MCF 10A (cell line): ENCODE measurements at regions not wholly inside any gene's neighbourhood (a gene's known extent, or its start where the extent isn't known, plus 50 kb on each side); places are given as distances from the start of the nearest gene placed in this dataset.

Source experiments
- BruUV-seq: library from RNA; stranded (reverse); fragments of 400-500 nt; replicated peaks from 2 replicates; lab custom pipeline; 2021; lab: Mats Ljungman, UMichigan
- CTCF ChIA-PET: fragments of 300-600 bp; sonication (Branson Sonifier 250); formaldehyde crosslinking; extraction: SDS; loops from one replicate; lab custom pipeline; 2021; ENCODE audit warnings: antibody characterized with exemption, inconsistent platforms; lab: Yijun Ruan, JAX
- POLR2A ChIA-PET: fragments of 300-600, 350-650 bp; sonication (Branson Sonifier 250); formaldehyde crosslinking; extraction: SDS; loops from one replicate; lab custom pipeline; 2020; ENCODE audit warnings: antibody characterized with exemption, inconsistent platforms; lab: Yijun Ruan, JAX
- DNase-seq: peaks from one replicate; pipeline ENCODE4 v3.0.0-alpha.2; 2018; ENCODE audit not compliant: unreplicated experiment
- H3K27ac Mint-ChIP-seq: one replicate; pipeline ENCODE4 v1.8.0; 2022; ENCODE audit warnings: mild to moderate bottlenecking, low read depth, mixed read lengths; ENCODE audit not compliant: unreplicated experiment
- H3K27me3 Mint-ChIP-seq: one replicate; pipeline ENCODE4 v1.8.0; 2022; ENCODE audit warnings: mixed read lengths; ENCODE audit not compliant: insufficient read depth, unreplicated experiment
- H3K36me3 Mint-ChIP-seq: one replicate; pipeline ENCODE4 v1.8.0; 2022; ENCODE audit warnings: mild to moderate bottlenecking, moderate library complexity, mixed read lengths; ENCODE audit not compliant: insufficient read depth, unreplicated experiment
- H3K4me1 Mint-ChIP-seq: one replicate; pipeline ENCODE4 v1.8.0; 2022; ENCODE audit warnings: mixed read lengths; ENCODE audit not compliant: insufficient read depth, unreplicated experiment
- H3K4me3 Mint-ChIP-seq: one replicate; pipeline ENCODE4 v1.8.0; 2022; ENCODE audit warnings: mild to moderate bottlenecking, moderate library complexity, mixed read lengths; ENCODE audit not compliant: unreplicated experiment
- H3K9me3 Mint-ChIP-seq: one replicate; pipeline ENCODE4 v1.8.0; 2022; ENCODE audit warnings: mixed read lengths; ENCODE audit not compliant: unreplicated experiment
- intact Hi-C: fragments of 100-400 bp; cut with micrococcal nuclease; formaldehyde crosslinking; loops from 2 replicates; pipeline ENCODE4 v1.14.1; 2022
- TF ChIP-seq, protein P1 (sequence below): fragments of 200-600 bp; IDR thresholded peaks from one replicate; pipeline ENCODE4 v1.8.0; 2022; ENCODE audit warnings: antibody characterized with exemption, mild to moderate bottlenecking; ENCODE audit not compliant: unreplicated experiment

DNA sequence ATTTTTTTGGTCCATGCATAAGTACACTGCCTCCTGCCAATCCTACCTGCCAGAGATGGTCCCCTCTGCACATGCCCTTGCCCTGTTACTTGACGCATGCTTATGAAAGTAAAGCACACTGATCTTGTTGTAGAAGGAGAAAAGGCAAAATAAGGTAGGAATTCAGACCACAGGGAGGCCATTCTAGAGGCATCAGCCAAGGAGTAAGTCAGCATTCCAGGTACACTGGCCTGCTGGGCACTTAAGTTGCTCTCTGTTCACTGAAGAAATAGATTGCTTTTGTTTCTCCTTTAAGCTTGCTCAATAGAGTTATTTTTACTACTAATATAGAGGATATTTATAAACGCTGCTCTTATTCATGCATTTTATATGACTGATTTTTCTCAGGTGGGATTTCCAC is 604.4 kb downstream of the TDRD15 start:
- TF ChIP-seq, protein P1, sequence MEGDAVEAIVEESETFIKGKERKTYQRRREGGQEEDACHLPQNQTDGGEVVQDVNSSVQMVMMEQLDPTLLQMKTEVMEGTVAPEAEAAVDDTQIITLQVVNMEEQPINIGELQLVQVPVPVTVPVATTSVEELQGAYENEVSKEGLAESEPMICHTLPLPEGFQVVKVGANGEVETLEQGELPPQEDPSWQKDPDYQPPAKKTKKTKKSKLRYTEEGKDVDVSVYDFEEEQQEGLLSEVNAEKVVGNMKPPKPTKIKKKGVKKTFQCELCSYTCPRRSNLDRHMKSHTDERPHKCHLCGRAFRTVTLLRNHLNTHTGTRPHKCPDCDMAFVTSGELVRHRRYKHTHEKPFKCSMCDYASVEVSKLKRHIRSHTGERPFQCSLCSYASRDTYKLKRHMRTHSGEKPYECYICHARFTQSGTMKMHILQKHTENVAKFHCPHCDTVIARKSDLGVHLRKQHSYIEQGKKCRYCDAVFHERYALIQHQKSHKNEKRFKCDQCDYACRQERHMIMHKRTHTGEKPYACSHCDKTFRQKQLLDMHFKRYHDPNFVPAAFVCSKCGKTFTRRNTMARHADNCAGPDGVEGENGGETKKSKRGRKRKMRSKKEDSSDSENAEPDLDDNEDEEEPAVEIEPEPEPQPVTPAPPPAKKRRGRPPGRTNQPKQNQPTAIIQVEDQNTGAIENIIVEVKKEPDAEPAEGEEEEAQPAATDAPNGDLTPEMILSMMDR, result no peak
- no peaks in the 10 kb centered on the region for H3K27me3 Mint-ChIP-seq
- H3K4me1 Mint-ChIP-seq, result no peaks in the 10 kb centered on the region

DNA sequence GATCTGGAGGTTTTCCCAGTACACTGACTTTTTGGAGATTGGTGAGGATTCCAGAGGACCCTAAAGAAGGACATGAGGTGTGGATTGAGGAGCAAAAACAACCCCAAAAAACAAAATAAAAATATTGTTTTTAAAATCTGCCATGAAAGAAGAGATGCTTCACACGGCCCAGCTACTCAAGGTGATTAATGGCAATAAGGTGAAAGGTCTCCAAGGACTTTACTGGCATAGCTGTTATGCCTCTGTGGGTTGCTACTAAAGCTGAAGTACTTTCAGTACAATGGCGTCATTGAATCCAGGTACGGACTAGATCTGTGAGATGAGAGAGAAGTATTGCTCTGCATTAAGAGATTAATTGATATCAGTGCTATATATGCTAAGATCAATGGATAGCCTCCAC is 606.4 kb downstream of the TDRD15 start:
- POLR2A ChIA-PET, result no interaction called here
- no peaks in the 10 kb centered on the region for H3K36me3 Mint-ChIP-seq
- TF ChIP-seq, protein P1, result no peak
- no peaks in the 10 kb centered on the region for H3K4me1 Mint-ChIP-seq
- H3K9me3 Mint-ChIP-seq, result no peaks in the 10 kb centered on the region
- no peak overlapping the region for H3K27ac Mint-ChIP-seq
- DNase-seq, result no peak
- H3K27me3 Mint-ChIP-seq, result no peaks in the 10 kb centered on the region
- H3K4me3 Mint-ChIP-seq, result no peak overlapping the region
- CTCF ChIA-PET, result no interaction called here
- intact Hi-C loops, result no loop called here
- BruUV-seq, result no TSS peak

More for the DNA sequence above, 604.4 kb downstream of the TDRD15 start:
- POLR2A ChIA-PET, result no interaction called here
- CTCF ChIA-PET, result interaction anchor here (0.5 kb wide), 1 partner anchor 289 kb away, joined by 4 read pairs; no protein-coding TSS in a partner anchor
- intact Hi-C loops, result no loop called here
- Mint-ChIP-seq H3K27ac (no peak overlapping the region), H3K36me3 (no peaks in the 10 kb centered on the region), H3K9me3 (no peaks in the 10 kb centered on the region), H3K4me3 (no peak overlapping the region)
- no TSS peak for BruUV-seq
- DNase-seq, result no peak

DNA sequence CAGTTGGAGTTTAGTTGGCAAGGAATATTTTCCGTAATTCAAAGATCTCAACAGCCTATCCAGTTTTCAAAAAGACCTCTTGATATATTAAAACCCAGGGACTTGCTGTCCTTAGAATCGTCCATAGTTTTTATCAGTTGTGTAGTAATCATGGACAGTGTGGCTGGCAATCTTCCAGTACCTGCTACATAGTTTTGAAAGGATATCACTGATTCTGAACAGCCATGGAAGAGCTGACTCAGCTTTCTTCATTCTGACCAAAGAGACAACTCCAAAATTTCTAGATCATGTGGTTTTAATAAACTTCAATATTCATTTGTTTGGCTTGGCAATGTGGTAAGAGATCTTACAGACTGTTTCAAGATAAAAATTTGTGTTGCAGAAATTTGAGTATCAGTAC is 616.7 kb downstream of the TDRD15 start:
- CTCF ChIA-PET, result interaction anchor here (0.6 kb wide), 1 partner anchor 12 kb away, joined by 3 read pairs; no protein-coding TSS in a partner anchor
- Mint-ChIP-seq H3K4me3 (no peak overlapping the region), H3K36me3 (no peaks in the 10 kb centered on the region), H3K27ac (no peak overlapping the region), H3K9me3 (peaks cover 7% of the 10 kb centered on the region), H3K4me1 (no peaks in the 10 kb centered on the region), H3K27me3 (no peaks in the 10 kb centered on the region)
- POLR2A ChIA-PET, result no interaction called here
- TF ChIP-seq, protein P1, result no peak
- no TSS peak for BruUV-seq
- intact Hi-C loops, result no loop called here
- DNase-seq, result no peak

DNA sequence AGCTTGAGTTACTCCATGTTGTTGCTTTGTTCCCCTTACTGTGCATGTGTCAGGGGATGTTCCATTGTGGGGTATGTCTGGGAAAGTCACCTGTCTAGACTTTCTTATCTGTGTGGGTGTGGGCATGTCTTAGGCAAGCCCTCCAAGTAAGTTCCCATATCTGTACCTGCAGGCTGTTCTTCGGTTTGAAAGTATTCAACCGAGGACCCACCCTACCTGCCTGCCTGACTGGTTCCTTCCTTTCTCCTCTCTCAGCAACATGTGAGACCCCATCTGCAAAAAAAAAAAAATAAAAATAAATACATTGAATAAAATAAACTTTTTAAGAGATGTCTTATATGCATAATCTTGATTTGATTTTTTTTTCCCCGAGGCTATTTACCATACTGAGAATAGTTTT is 622.7 kb downstream of the TDRD15 start:
- intact Hi-C loops, result no loop called here
- POLR2A ChIA-PET, result no interaction called here
- no peak for DNase-seq
- CTCF ChIA-PET, result interaction anchor here (0.6 kb wide), 1 partner anchor 1019 kb away, joined by 3 read pairs; no protein-coding TSS in a partner anchor
- no peaks in the 10 kb centered on the region for H3K4me1 Mint-ChIP-seq
- H3K4me3 Mint-ChIP-seq, result no peak overlapping the region
- peaks cover 8% of the 10 kb centered on the region for H3K9me3 Mint-ChIP-seq
- no peaks in the 10 kb centered on the region for H3K36me3 Mint-ChIP-seq
- no peaks in the 10 kb centered on the region for H3K27me3 Mint-ChIP-seq
- TF ChIP-seq, protein P1, result no peak
- no TSS peak for BruUV-seq
- H3K27ac Mint-ChIP-seq, result no peak overlapping the region
